ENCODE measurements at regions not wholly inside any gene's neighbourhood (a gene's known extent, or its start where the extent isn't known, plus 50 kb on each side); places are given as distances from the start of the nearest gene placed in this dataset.

DNA sequence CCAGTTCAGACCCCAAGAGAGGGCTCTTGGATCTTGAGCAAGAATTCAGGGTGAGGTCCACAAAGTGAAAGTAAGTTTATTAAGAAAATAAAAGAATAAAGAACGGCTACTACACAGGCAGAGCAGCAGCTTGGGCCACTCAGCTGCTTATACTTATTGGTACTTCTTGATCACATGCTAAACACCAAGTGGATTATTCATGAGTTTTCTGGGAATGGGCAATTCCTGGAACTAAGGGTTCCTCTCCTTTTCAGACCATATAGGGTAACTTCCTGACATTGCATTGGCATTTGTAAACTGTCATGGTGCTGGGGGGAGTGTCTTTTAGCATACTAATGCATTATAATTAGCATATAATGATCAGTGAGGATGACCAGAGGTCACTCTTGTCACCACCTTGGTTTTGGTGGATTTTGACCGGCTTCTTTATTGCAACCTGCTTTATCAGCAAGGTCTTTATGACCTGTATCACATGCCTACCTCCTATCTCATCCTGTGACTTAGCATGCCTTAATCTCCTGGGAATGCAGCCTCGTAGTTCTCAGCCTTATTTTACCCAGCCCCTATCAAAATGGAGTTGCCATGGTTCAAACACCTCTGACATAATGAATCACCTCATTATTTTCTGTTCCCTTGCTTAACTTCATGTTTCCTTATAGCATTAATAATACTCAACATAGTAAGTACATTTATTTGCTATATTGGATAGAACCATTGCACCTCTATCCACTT is 476.3 kb downstream of the DTHD1 start:
- WGBS, 2 donors: 47 to 61% methylated on average over 3 of the region's 3 CpGs
- no peak for TF ChIP-seq POLR2A (IDR thresholded peaks at IDR 0.05)
- TF ChIP-seq EP300 (IDR thresholded peaks at IDR 0.05): no peak
- TF ChIP-seq, protein P1, sequence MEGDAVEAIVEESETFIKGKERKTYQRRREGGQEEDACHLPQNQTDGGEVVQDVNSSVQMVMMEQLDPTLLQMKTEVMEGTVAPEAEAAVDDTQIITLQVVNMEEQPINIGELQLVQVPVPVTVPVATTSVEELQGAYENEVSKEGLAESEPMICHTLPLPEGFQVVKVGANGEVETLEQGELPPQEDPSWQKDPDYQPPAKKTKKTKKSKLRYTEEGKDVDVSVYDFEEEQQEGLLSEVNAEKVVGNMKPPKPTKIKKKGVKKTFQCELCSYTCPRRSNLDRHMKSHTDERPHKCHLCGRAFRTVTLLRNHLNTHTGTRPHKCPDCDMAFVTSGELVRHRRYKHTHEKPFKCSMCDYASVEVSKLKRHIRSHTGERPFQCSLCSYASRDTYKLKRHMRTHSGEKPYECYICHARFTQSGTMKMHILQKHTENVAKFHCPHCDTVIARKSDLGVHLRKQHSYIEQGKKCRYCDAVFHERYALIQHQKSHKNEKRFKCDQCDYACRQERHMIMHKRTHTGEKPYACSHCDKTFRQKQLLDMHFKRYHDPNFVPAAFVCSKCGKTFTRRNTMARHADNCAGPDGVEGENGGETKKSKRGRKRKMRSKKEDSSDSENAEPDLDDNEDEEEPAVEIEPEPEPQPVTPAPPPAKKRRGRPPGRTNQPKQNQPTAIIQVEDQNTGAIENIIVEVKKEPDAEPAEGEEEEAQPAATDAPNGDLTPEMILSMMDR (IDR thresholded peaks at IDR 0.05): no peak
- no peak for TF ChIP-seq POLR2AphosphoS5 (IDR thresholded peaks at IDR 0.05)
- no peaks in the 10 kb centered on the region for H3K9me3 ChIP-seq
- H3K4me3 ChIP-seq: no peak overlapping the region
- H3K4me1 ChIP-seq: no peaks in the 10 kb centered on the region
- no peak for DNase-seq
- H3K27ac ChIP-seq: no peak overlapping the region
- no peaks in the 10 kb centered on the region for H3K27me3 ChIP-seq
- no peaks in the 10 kb centered on the region for H3K36me3 ChIP-seq
- intact Hi-C loops (cut with DNase I): no loop called here

DNA sequence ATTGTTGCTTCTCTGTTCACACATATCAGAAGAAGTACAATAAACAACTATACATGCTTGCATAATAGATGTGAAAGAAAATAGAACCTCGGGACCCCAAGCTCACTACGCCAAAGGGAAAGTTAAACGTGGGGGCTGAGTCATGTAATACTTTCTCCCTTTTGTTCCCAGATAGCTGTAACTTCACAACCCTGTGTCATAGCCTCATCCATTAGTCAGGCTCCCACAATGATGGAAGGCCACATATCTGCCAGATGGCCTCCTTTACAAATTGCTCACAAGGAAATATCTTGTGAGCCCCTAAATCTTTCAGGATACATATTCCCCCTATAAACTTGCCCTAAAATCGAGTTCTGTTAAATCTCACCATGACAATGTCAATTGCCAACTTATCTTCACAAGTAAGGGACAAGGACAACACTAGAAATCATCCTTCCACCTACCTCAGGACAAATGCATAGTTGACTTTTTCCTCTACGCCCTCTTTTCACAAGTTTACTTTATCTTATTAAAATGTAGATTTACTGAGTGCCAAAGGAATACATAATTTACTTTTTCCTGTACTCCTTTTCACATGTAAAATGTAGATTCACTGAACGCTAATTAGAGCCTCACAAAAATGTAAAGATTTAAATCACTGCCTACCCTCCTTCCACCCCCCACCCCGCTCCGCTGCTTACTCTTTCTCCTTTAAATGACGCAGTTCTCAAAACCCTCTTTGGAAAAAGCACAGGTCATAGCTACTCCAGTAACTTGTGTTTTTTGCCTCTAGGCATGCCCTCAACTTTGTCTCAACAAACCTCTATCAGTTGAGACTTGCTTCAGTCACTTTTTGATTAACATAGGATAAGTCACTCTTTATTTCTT is 477.1 kb downstream of the DTHD1 start:
- intact Hi-C loops (cut with DNase I): no loop called here

DNA sequence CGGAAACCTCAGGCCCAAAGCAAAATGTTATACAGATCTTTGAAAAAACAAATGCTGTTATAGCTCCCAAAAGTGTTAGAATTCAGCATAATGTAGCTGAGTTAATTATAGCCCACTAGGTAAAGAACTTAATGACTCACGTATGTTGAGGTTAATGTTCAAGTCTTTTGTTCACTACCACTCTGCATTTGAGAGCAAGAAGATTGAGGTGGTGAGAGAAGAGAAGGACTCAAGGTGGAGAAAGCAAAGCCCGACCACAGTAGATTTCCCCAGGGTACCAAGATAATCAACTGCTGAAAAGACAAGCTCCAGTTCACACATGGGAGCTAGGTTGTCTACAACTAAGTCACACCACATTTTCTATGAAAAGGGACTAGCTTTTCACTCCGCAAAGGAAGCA is 480.2 kb downstream of the DTHD1 start:
- WGBS, 2 donors: 77 to 83% methylated on average over 4 of the region's 4 CpGs
- H3K27me3 ChIP-seq: no peaks in the 10 kb centered on the region
- no peaks in the 10 kb centered on the region for H3K9me3 ChIP-seq
- no peak overlapping the region for H3K27ac ChIP-seq
- intact Hi-C loops (cut with DNase I): no loop called here
- H3K4me3 ChIP-seq: no peak overlapping the region
- H3K36me3 ChIP-seq: no peaks in the 10 kb centered on the region
- TF ChIP-seq, protein P1 (IDR thresholded peaks at IDR 0.05): no peak
- TF ChIP-seq POLR2A (IDR thresholded peaks at IDR 0.05): no peak
- no peak for TF ChIP-seq POLR2AphosphoS5 (IDR thresholded peaks at IDR 0.05)
- TF ChIP-seq EP300 (IDR thresholded peaks at IDR 0.05): no peak
- H3K4me1 ChIP-seq: no peaks in the 10 kb centered on the region
- DNase-seq: no peak

More for the DNA sequence above, 477.1 kb downstream of the DTHD1 start:
- no peaks in the 10 kb centered on the region for H3K9me3 ChIP-seq
- no peak for DNase-seq
- H3K36me3 ChIP-seq: no peaks in the 10 kb centered on the region
- no peaks in the 10 kb centered on the region for H3K4me1 ChIP-seq
- H3K4me3 ChIP-seq: no peak overlapping the region
- no peak overlapping the region for H3K27ac ChIP-seq
- H3K27me3 ChIP-seq: no peaks in the 10 kb centered on the region
- WGBS, 2 donors: 64 to 78% methylated on average over 9 of the region's 9 CpGs
- TF ChIP-seq POLR2AphosphoS5 (IDR thresholded peaks at IDR 0.05): no peak
- TF ChIP-seq EP300 (IDR thresholded peaks at IDR 0.05): no peak
- no peak for TF ChIP-seq POLR2A (IDR thresholded peaks at IDR 0.05)
- TF ChIP-seq, protein P1 (IDR thresholded peaks at IDR 0.05): no peak

DNA sequence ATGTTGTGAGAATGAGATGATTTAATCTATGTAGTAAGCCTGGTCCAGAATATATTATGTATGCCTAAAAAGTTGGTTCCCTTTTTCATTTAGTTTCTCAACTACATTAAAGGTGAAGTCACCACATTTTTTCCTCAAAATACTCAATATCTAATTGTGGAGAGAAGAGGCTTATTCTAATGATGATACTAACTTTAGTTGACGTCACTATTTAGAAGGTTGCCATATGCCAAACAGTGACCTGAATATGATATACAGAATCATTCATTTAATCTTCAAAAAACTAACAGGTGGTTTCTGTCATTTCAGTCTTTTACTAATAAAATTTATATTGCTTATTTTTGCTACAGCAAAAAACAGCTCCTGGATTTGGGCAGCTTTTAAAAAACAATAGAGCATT is 480.7 kb upstream of the NWD2 start:
- Histone ChIP-seq H3K9me3 (no peaks in the 10 kb centered on the region), H3K27me3 (no peaks in the 10 kb centered on the region), H3K36me3 (no peaks in the 10 kb centered on the region), H3K27ac (no peak overlapping the region), H3K4me3 (no peak overlapping the region), H3K4me1 (no peaks in the 10 kb centered on the region)
- WGBS, 2 donors: 78 to 93% methylated on average over 1 of the region's 1 CpG
- no peak for DNase-seq
- no peak for TF ChIP-seq EP300 (IDR thresholded peaks at IDR 0.05)
- TF ChIP-seq, protein P1 (IDR thresholded peaks at IDR 0.05): no peak
- no peak for TF ChIP-seq POLR2A (IDR thresholded peaks at IDR 0.05)
- no peak for TF ChIP-seq POLR2AphosphoS5 (IDR thresholded peaks at IDR 0.05)
- intact Hi-C loops (cut with DNase I): no loop called here

All from sigmoid colon (tissue), 6 donors.